ENCODE measurements at regions not wholly inside any gene's neighbourhood (a gene's known extent, or its start where the extent isn't known, plus 50 kb on each side); places are given as distances from the start of the nearest gene placed in this dataset.

GRCh38 chr22:49233507-49234100 lies 594.1 kb downstream of the BRD1 start:
- ATAC-seq (replicated peaks in 6 of 8) = no peak
- Histone ChIP-seq H3K4me1 (replicated peaks in 1 of 2) (no peaks in the 10 kb centered on the region), H3K4me3 (no peak overlapping the region), H3K27ac (no peak overlapping the region)
- 0 to 100% (median 39%) methylated on average over 1 to 12 of the region's 16 CpGs; no CpG with 5 or more reads in 5 of the 10 experiments for WGBS, 10 experiments
- in situ Hi-C loops (cut with MboI; ENCODE audit: low pct_unique_long_range_greater_than_20kb in 2 of 9, low sequenced_read_pairs in 9 of 9, unreplicated experiment in 9 of 9) = no loop called here

- no peaks in the 10 kb centered on the region for H3K4me1 ChIP-seq (replicated peaks in 1 of 2)
- no peak overlapping the region for H3K4me3 ChIP-seq
- no peak overlapping the region for H3K27ac ChIP-seq
- ATAC-seq (replicated peaks in 6 of 8) = no peak
- WGBS, 10 experiments = 29 to 75% (median 56%) methylated on average over 3 to 22 of the region's 23 CpGs; no CpG with 5 or more reads in 3 of the 10 experiments
- in situ Hi-C loops (cut with MboI; ENCODE audit: low pct_unique_long_range_greater_than_20kb in 2 of 9, low sequenced_read_pairs in 9 of 9, unreplicated experiment in 9 of 9) = no loop called here
These were observed 595.2 kb downstream of the BRD1 start for GRCh38 chr22:49232319-49233067.

DNA sequence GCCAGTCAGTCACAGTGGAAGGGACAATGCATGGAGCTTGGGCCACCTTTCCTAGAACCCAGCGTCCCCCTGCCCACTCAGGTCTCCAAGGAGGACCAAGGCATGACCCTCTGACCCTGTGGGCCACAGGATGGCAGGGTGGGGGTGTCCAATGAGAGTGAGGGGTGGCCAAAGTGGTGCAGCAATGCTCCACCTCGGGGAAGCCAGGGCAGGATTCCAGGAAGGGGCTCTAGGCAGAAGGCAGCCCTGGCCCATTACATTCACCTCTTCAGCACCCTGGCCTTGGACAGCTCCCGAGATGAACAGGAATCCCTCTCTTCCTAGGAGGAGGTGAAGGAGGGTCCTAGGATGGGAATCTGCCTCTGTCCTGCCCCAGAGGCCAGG lies 597.5 kb downstream of the BRD1 start:
- in situ Hi-C loops (cut with MboI; ENCODE audit: low pct_unique_long_range_greater_than_20kb in 2 of 9, low sequenced_read_pairs in 9 of 9, unreplicated experiment in 9 of 9) = no loop called here
- 60% methylated on average over 1 of the region's 3 CpGs; no CpG with 5 or more reads in 9 of the 10 experiments for WGBS, 10 experiments
- ATAC-seq (replicated peaks in 6 of 8) = no peak
- Histone ChIP-seq H3K4me1 (replicated peaks in 1 of 2) (no peaks in the 10 kb centered on the region), H3K4me3 (no peak overlapping the region), H3K27ac (no peak overlapping the region)

DNA sequence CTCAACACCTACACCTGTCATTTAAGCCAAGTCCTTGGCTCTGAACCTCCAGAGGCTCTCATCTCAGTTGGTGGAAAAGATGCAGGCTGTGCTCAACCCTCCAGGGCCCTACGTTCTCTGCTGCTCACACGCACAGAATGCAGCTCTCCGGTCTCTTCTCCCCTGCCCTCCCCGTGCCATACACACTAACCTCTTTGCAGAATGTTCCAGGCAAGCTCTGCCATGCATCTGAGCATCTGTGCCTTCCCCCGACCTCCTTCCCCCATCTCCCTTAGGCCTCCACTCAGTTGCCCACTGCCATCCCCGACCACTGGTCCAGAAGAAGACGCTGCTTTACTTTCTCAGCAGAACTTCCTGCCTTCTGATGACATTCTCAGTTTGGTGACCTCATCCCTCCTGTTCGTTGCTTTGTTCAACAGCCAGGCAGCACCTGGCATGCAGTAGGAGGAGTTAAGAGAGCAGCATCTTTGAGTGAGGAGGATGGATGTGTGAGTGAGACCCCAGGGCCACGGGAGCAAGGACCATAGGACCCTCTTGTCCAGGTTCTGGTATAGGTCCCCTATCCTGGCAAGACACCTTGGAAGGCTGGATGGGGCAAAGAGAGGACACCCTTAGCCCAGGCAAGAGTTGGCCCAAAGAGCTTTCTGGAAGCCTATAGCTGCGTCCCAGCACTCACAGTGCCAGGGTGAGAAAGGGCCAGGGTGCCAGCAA lies 598.0 kb downstream of the BRD1 start:
- no peak overlapping the region for H3K27ac ChIP-seq
- in situ Hi-C loops (cut with MboI; ENCODE audit: low pct_unique_long_range_greater_than_20kb in 2 of 9, low sequenced_read_pairs in 9 of 9, unreplicated experiment in 9 of 9) = no loop called here
- WGBS, 10 experiments = 0 to 79% (median 11%) methylated on average over 1 to 5 of the region's 10 CpGs; no CpG with 5 or more reads in 2 of the 10 experiments
- ATAC-seq (replicated peaks in 6 of 8) = peak in 1 of 8 experiments; percentile 50
- H3K4me3 ChIP-seq = no peak overlapping the region
- no peaks in the 10 kb centered on the region for H3K4me1 ChIP-seq (replicated peaks in 1 of 2)

GRCh38 chr22:49228431-49229037 lies 599.1 kb downstream of the BRD1 start:
- 0 to 83% (median 16%) methylated on average over 1 to 5 of the region's 6 CpGs; no CpG with 5 or more reads in 2 of the 10 experiments for WGBS, 10 experiments
- no peaks in the 10 kb centered on the region for H3K4me1 ChIP-seq (replicated peaks in 1 of 2)
- in situ Hi-C loops (cut with MboI; ENCODE audit: low pct_unique_long_range_greater_than_20kb in 2 of 9, low sequenced_read_pairs in 9 of 9, unreplicated experiment in 9 of 9) = no loop called here
- ATAC-seq (replicated peaks in 6 of 8) = no peak
- no peak overlapping the region for H3K27ac ChIP-seq
- H3K4me3 ChIP-seq = no peak overlapping the region

- in situ Hi-C loops (cut with MboI; ENCODE audit: low pct_unique_long_range_greater_than_20kb in 2 of 9, low sequenced_read_pairs in 9 of 9, unreplicated experiment in 9 of 9) = no loop called here
- 0 to 94% (median 17%) methylated on average over 1 to 5 of the region's 6 CpGs; no CpG with 5 or more reads in 2 of the 10 experiments for WGBS, 10 experiments
- no peak overlapping the region for H3K27ac ChIP-seq
- ATAC-seq (replicated peaks in 6 of 8) = no peak
- H3K4me3 ChIP-seq = no peak overlapping the region
- H3K4me1 ChIP-seq (replicated peaks in 1 of 2) = no peaks in the 10 kb centered on the region
These were observed 600.0 kb downstream of the BRD1 start for GRCh38 chr22:49227670-49228069.

DNA sequence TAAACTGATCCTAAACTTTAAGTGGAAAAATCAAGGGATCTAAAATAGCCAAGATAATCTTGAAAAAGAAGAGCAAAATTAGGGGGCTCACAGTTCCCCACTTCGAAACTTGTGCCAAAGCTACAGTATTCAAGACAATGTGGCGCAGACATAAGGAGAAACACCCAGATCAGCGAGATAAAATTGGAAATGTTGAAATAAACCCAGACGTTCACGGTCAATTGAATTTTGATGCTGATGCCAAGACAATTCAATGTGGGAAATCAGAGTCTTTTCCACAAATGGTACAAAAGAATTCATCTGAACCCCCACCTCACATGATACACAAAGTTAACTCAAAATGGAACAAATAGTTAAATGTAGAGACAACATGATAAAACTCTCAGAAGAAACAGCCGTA lies 601.6 kb downstream of the BRD1 start:
- in situ Hi-C loops (cut with MboI; ENCODE audit: low pct_unique_long_range_greater_than_20kb in 2 of 9, low sequenced_read_pairs in 9 of 9, unreplicated experiment in 9 of 9) = no loop called here
- no peak overlapping the region for H3K4me3 ChIP-seq
- 0 to 72% (median 35%) methylated on average over 1 to 6 of the region's 6 CpGs for WGBS, 10 experiments
- no peak for ATAC-seq (replicated peaks in 6 of 8)
- no peaks in the 10 kb centered on the region for H3K4me1 ChIP-seq (replicated peaks in 1 of 2)
- no peak overlapping the region for H3K27ac ChIP-seq

- ATAC-seq (replicated peaks in 6 of 8) = no peak
- 0 to 79% (median 17%) methylated on average over 2 to 4 of the region's 4 CpGs; no CpG with 5 or more reads in 1 of the 10 experiments for WGBS, 10 experiments
- Histone ChIP-seq H3K27ac (no peak overlapping the region), H3K4me1 (replicated peaks in 1 of 2) (no peaks in the 10 kb centered on the region), H3K4me3 (no peak overlapping the region)
- in situ Hi-C loops (cut with MboI; ENCODE audit: low pct_unique_long_range_greater_than_20kb in 2 of 9, low sequenced_read_pairs in 9 of 9, unreplicated experiment in 9 of 9) = no loop called here
These were observed 603.4 kb downstream of the BRD1 start for GRCh38 chr22:49224243-49224642.

DNA sequence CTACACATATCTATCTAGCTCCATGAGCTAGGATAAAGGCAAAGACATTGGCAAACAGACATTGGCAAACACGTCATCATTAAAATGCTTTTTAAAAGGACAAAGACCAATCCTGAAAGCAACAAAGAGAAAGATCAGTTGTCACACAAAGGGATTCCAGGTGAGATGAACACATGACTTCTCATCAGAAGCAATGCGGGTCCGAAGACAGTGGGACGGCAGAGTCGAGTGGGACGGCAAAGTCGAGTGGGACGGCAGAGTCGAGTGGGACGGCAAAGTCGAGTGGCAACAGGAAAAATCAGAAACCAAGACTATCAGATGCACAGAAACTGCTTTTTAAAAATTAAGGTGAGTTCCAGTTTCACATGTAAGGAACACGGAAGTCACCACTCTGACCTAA lies 609.5 kb downstream of the BRD1 start:
- in situ Hi-C loops (cut with MboI; ENCODE audit: low pct_unique_long_range_greater_than_20kb in 2 of 9, low sequenced_read_pairs in 9 of 9, unreplicated experiment in 9 of 9) = no loop called here
- Histone ChIP-seq H3K27ac (no peak overlapping the region), H3K4me3 (no peak overlapping the region), H3K4me1 (replicated peaks in 1 of 2) (no peaks in the 10 kb centered on the region)
- no peak for ATAC-seq (replicated peaks in 6 of 8)
- 46 to 92% (median 69%) methylated on average over 9 to 12 of the region's 12 CpGs; no CpG with 5 or more reads in 1 of the 10 experiments for WGBS, 10 experiments

DNA sequence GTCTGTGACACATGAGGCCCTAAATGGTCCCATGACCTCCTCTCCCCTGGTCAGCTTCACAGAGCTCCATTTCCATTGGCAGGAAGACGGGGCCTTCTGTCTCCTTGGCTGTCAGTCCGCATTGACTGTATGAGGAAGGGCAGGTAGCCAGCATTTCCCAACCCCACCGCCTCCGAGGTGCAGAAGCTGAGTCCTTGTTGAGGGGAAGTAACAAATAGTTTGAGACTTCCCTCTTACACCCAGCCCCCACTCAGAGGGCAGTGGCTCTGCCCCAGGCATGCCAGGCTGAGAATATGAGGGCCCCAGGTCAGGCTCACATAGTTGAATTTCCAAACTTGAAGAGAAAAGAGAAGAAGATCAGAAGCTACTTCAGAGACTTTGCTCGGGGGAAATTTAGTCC lies 611.1 kb downstream of the BRD1 start:
- Histone ChIP-seq H3K4me1 (replicated peaks in 1 of 2) (no peaks in the 10 kb centered on the region), H3K4me3 (no peak overlapping the region), H3K27ac (no peak overlapping the region)
- in situ Hi-C loops (cut with MboI; ENCODE audit: low pct_unique_long_range_greater_than_20kb in 2 of 9, low sequenced_read_pairs in 9 of 9, unreplicated experiment in 9 of 9) = no loop called here
- 0 to 63% (median 34%) methylated on average over 2 to 4 of the region's 5 CpGs; no CpG with 5 or more reads in 3 of the 10 experiments for WGBS, 10 experiments
- ATAC-seq (replicated peaks in 6 of 8) = no peak

DNA sequence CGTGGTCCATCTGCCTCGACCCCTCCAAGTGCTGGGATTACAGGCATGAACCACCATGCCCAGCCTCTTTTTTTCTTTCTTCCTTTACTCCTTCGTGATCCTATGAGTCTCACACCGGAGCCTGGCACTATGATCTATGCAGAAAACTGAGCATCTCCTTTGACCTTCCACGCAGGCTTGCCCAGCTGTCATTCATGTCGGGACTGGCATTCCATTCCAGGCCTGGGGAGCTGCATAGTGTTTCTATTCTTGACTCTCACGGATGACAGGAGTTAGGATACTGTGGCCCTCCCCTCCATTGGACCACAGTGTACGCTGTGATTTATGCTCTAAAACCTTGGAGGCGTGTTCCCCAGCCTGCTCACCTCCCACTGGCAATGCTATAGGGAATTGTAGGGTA lies 611.8 kb downstream of the BRD1 start:
- ATAC-seq (replicated peaks in 6 of 8) = no peak
- WGBS, 10 experiments = 11 to 79% (median 23%) methylated on average over 2 to 9 of the region's 9 CpGs; no CpG with 5 or more reads in 1 of the 10 experiments
- H3K27ac ChIP-seq = no peak overlapping the region
- no peak overlapping the region for H3K4me3 ChIP-seq
- no peaks in the 10 kb centered on the region for H3K4me1 ChIP-seq (replicated peaks in 1 of 2)
- in situ Hi-C loops (cut with MboI; ENCODE audit: low pct_unique_long_range_greater_than_20kb in 2 of 9, low sequenced_read_pairs in 9 of 9, unreplicated experiment in 9 of 9) = no loop called here

DNA sequence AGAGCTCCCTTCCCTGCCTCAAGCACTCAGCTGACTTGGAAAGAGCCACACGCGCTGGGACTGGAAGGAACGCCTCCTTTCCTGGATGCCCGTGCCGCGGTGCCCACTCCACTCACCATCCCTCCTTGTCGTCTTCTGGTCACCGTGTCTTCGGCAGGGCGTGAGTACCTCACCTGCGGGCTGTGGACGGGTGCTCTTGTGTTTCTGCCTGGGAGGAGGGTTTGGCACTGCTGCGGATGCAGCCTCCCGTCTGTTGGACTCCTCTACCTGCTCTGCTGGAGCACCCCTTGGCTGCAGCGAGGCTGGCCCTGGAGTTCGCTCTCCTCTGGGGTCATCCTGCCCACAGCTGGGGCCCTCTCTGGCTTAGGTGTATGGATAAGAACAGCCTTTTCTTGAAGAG lies 612.7 kb downstream of the BRD1 start:
- WGBS, 10 experiments = 40 to 100% (median 99%) methylated on average over 1 to 7 of the region's 16 CpGs; no CpG with 5 or more reads in 4 of the 10 experiments
- H3K4me3 ChIP-seq = no peak overlapping the region
- in situ Hi-C loops (cut with MboI; ENCODE audit: low pct_unique_long_range_greater_than_20kb in 2 of 9, low sequenced_read_pairs in 9 of 9, unreplicated experiment in 9 of 9) = no loop called here
- H3K4me1 ChIP-seq (replicated peaks in 1 of 2) = no peaks in the 10 kb centered on the region
- H3K27ac ChIP-seq = no peak overlapping the region
- ATAC-seq (replicated peaks in 6 of 8) = no peak

DNA sequence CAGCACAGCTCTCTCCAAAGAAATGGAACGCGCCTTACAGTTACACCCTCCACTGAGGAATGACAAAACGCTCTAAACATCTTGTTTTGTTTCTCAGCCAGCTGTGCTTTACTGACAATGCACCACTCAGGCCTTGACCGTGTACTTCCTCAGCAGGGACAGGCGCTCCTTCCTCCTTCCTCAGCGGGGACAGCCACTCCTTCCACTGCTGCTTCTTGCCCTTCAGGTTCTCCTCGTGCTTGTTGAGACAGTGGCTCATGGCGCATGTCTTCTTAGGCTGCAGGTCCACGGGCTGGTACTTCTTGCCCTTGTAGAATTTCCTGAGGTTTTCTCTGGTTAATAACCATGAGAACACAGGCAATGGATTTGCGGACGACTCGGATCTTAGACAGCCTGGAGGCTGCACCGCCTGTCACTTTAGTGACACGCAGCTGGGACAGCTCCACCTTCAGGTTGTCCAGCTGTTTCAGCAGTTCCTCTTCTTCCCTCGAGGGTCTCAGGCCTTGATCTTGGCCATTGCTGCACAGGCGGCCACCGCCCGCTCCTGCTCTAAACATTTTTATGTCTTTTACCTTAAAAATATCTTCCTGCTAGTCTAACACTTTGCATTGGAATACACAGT lies 613.8 kb downstream of the BRD1 start:
- Histone ChIP-seq H3K27ac (no peak overlapping the region), H3K4me3 (no peak overlapping the region), H3K4me1 (replicated peaks in 1 of 2) (no peaks in the 10 kb centered on the region)
- no peak for ATAC-seq (replicated peaks in 6 of 8)
- in situ Hi-C loops (cut with MboI; ENCODE audit: low pct_unique_long_range_greater_than_20kb in 2 of 9, low sequenced_read_pairs in 9 of 9, unreplicated experiment in 9 of 9) = no loop called here
- 3 to 75% (median 62%) methylated on average over 2 to 9 of the region's 18 CpGs; no CpG with 5 or more reads in 1 of the 10 experiments for WGBS, 10 experiments
